ENCODE measurements at regions not wholly inside any gene's neighbourhood (a gene's known extent, or its start where the extent isn't known, plus 50 kb on each side); places are given as distances from the start of the nearest gene placed in this dataset.

DNA sequence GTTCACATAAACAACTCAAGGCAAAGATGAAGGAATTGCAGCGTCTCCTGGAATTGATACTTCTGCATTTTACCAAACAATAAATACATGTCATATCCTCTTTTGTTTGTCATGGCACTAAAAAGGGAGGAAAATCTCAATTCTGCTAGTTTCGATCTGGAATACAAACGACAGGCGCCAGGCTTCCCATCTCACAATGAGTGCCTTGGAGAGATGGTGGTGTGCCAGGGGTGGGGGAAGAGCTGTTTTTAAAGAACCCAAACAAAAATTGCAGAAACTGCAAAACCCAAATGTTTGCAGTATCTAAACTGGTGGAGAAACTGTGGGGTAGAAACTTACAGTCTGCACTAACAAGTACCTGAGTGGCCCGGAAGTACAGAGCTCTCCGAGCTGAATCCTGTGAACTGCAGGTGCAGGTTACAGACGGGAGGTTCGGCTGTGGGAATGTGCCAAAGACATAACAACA, 53.0 kb upstream of the KLF3 start:
- H3K9ac ChIP-seq (ENCODE audit: low read length): no peak overlapping the region
- no peaks in the 10 kb centered on the region for H3K36me3 ChIP-seq (replicated peaks; ENCODE audit: low read depth, low read length)
- no peak overlapping the region for H3K27ac ChIP-seq (ENCODE audit: low read length)
- no peaks in the 10 kb centered on the region; the same call in 1 of the 2 replicates for H3K27me3 ChIP-seq (ENCODE audit: low read depth, low read length)
- H3K9me3 ChIP-seq (ENCODE audit: insufficient read depth, low read length): no peaks in the 10 kb centered on the region
- H2AFZ ChIP-seq (ENCODE audit: low read depth, low read length): no peak overlapping the region
- no peaks in the 10 kb centered on the region for H3K79me2 ChIP-seq (ENCODE audit: low read length)
- no peak overlapping the region for H3K4me3 ChIP-seq (ENCODE audit: low read length)
- no peaks in the 10 kb centered on the region for H4K20me1 ChIP-seq (ENCODE audit: insufficient read depth, low read length)
- no peak for TF ChIP-seq EZH2phosphoT487 (IDR thresholded peaks at IDR 0.05; ENCODE audit: low read depth)
- TF ChIP-seq, protein P1, sequence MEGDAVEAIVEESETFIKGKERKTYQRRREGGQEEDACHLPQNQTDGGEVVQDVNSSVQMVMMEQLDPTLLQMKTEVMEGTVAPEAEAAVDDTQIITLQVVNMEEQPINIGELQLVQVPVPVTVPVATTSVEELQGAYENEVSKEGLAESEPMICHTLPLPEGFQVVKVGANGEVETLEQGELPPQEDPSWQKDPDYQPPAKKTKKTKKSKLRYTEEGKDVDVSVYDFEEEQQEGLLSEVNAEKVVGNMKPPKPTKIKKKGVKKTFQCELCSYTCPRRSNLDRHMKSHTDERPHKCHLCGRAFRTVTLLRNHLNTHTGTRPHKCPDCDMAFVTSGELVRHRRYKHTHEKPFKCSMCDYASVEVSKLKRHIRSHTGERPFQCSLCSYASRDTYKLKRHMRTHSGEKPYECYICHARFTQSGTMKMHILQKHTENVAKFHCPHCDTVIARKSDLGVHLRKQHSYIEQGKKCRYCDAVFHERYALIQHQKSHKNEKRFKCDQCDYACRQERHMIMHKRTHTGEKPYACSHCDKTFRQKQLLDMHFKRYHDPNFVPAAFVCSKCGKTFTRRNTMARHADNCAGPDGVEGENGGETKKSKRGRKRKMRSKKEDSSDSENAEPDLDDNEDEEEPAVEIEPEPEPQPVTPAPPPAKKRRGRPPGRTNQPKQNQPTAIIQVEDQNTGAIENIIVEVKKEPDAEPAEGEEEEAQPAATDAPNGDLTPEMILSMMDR (IDR thresholded peaks at IDR 0.05; ENCODE audit: low read depth, low read length): no peak
- no peak overlapping the region for H3K4me2 ChIP-seq (ENCODE audit: low read length)
- no peaks in the 10 kb centered on the region for H3K4me1 ChIP-seq (ENCODE audit: low read length)

GRCh38 chr4:38611676-38612075, 52.3 kb upstream of the KLF3 start:
- no peak overlapping the region for H3K4me2 ChIP-seq (ENCODE audit: low read length)
- H3K9ac ChIP-seq (ENCODE audit: low read length): no peak overlapping the region
- no peak overlapping the region for H3K27ac ChIP-seq (ENCODE audit: low read length)
- no peaks in the 10 kb centered on the region for H3K79me2 ChIP-seq (ENCODE audit: low read length)
- TF ChIP-seq, protein P1 (IDR thresholded peaks at IDR 0.05; ENCODE audit: low read depth, low read length): no peak
- no peak for TF ChIP-seq EZH2phosphoT487 (IDR thresholded peaks at IDR 0.05; ENCODE audit: low read depth)
- no peaks in the 10 kb centered on the region for H3K4me1 ChIP-seq (ENCODE audit: low read length)
- H3K36me3 ChIP-seq (replicated peaks; ENCODE audit: low read depth, low read length): no peaks in the 10 kb centered on the region
- no peak overlapping the region for H2AFZ ChIP-seq (ENCODE audit: low read depth, low read length)
- no peak overlapping the region for H3K4me3 ChIP-seq (ENCODE audit: low read length)
- H4K20me1 ChIP-seq (ENCODE audit: insufficient read depth, low read length): no peaks in the 10 kb centered on the region
- H3K9me3 ChIP-seq (ENCODE audit: insufficient read depth, low read length): no peaks in the 10 kb centered on the region
- peaks cover 3% of the 10 kb centered on the region for H3K27me3 ChIP-seq (ENCODE audit: low read depth, low read length)

- H3K4me2 ChIP-seq (ENCODE audit: low read length): no peak overlapping the region
- no peak overlapping the region for H3K9ac ChIP-seq (ENCODE audit: low read length)
- H3K9me3 ChIP-seq (ENCODE audit: insufficient read depth, low read length): no peaks in the 10 kb centered on the region
- H3K4me3 ChIP-seq (ENCODE audit: low read length): no peak overlapping the region
- TF ChIP-seq, protein P1 (IDR thresholded peaks at IDR 0.05; ENCODE audit: low read depth, low read length): no peak
- TF ChIP-seq EZH2phosphoT487 (IDR thresholded peaks at IDR 0.05; ENCODE audit: low read depth): no peak
- no peaks in the 10 kb centered on the region for H3K79me2 ChIP-seq (ENCODE audit: low read length)
- H3K36me3 ChIP-seq (replicated peaks; ENCODE audit: low read depth, low read length): no peaks in the 10 kb centered on the region
- no peak overlapping the region for H2AFZ ChIP-seq (ENCODE audit: low read depth, low read length)
- H4K20me1 ChIP-seq (ENCODE audit: insufficient read depth, low read length): no peaks in the 10 kb centered on the region
- H3K4me1 ChIP-seq (ENCODE audit: low read length): no peaks in the 10 kb centered on the region
- no peak overlapping the region for H3K27ac ChIP-seq (ENCODE audit: low read length)
- peaks cover 7% of the 10 kb centered on the region for H3K27me3 ChIP-seq (ENCODE audit: low read depth, low read length)
These were observed 51.2 kb upstream of the KLF3 start for GRCh38 chr4:38612646-38613414.
